ENCODE measurements at regions not wholly inside any gene's neighbourhood (a gene's known extent, or its start where the extent isn't known, plus 50 kb on each side); places are given as distances from the start of the nearest gene placed in this dataset.

- H3K4me3 Mint-ChIP-seq (ENCODE audit: unreplicated experiment): no peak overlapping the region
- no peaks in the 10 kb centered on the region for H3K36me3 Mint-ChIP-seq (ENCODE audit: unreplicated experiment)
- H3K27me3 Mint-ChIP-seq (ENCODE audit: unreplicated experiment): no peaks in the 10 kb centered on the region
- no peak for TF ChIP-seq CTCF (IDR thresholded peaks at IDR 0.05)
- no peak for DNase-seq (ENCODE audit: extremely low spot score, unreplicated experiment)
- no peak overlapping the region for H3K27ac Mint-ChIP-seq (ENCODE audit: unreplicated experiment)
- H3K4me1 Mint-ChIP-seq (ENCODE audit: unreplicated experiment): no peaks in the 10 kb centered on the region
- no peaks in the 10 kb centered on the region for H3K9me3 Mint-ChIP-seq (ENCODE audit: unreplicated experiment)
These were observed 105.5 kb upstream of the CPLX2 start for GRCh38 chr5:175765858-175766257.

GRCh38 chr5:175766963-175767362, 104.4 kb upstream of the CPLX2 start:
- Mint-ChIP-seq H3K27me3 (ENCODE audit: unreplicated experiment) (no peaks in the 10 kb centered on the region), H3K27ac (ENCODE audit: unreplicated experiment) (no peak overlapping the region), H3K4me3 (ENCODE audit: unreplicated experiment) (no peak overlapping the region), H3K4me1 (ENCODE audit: unreplicated experiment) (no peaks in the 10 kb centered on the region), H3K36me3 (ENCODE audit: unreplicated experiment) (no peaks in the 10 kb centered on the region), H3K9me3 (ENCODE audit: unreplicated experiment) (no peaks in the 10 kb centered on the region)
- no peak for TF ChIP-seq CTCF (IDR thresholded peaks at IDR 0.05)
- no peak for DNase-seq (ENCODE audit: extremely low spot score, unreplicated experiment)

GRCh38 chr5:175772747-175773533, 98.4 kb upstream of the CPLX2 start:
- no peaks in the 10 kb centered on the region for H3K4me1 Mint-ChIP-seq (ENCODE audit: unreplicated experiment)
- DNase-seq (ENCODE audit: extremely low spot score, unreplicated experiment): no peak
- TF ChIP-seq CTCF (IDR thresholded peaks at IDR 0.05): no peak
- no peaks in the 10 kb centered on the region for H3K36me3 Mint-ChIP-seq (ENCODE audit: unreplicated experiment)
- no peak overlapping the region for H3K4me3 Mint-ChIP-seq (ENCODE audit: unreplicated experiment)
- peaks cover 11% of the 10 kb centered on the region for H3K27me3 Mint-ChIP-seq (ENCODE audit: unreplicated experiment)
- no peaks in the 10 kb centered on the region for H3K9me3 Mint-ChIP-seq (ENCODE audit: unreplicated experiment)
- H3K27ac Mint-ChIP-seq (ENCODE audit: unreplicated experiment): no peak overlapping the region

GRCh38 chr5:175773534-175774070, 97.8 kb upstream of the CPLX2 start:
- Mint-ChIP-seq H3K27ac (ENCODE audit: unreplicated experiment) (no peak overlapping the region), H3K9me3 (ENCODE audit: unreplicated experiment) (no peaks in the 10 kb centered on the region), H3K4me3 (ENCODE audit: unreplicated experiment) (no peak overlapping the region), H3K4me1 (ENCODE audit: unreplicated experiment) (no peaks in the 10 kb centered on the region), H3K36me3 (ENCODE audit: unreplicated experiment) (no peaks in the 10 kb centered on the region), H3K27me3 (ENCODE audit: unreplicated experiment) (peaks cover 11% of the 10 kb centered on the region)
- DNase-seq (ENCODE audit: extremely low spot score, unreplicated experiment): no peak
- no peak for TF ChIP-seq CTCF (IDR thresholded peaks at IDR 0.05)

GRCh38 chr5:175775416-175775815, 96.0 kb upstream of the CPLX2 start:
- no peak for TF ChIP-seq CTCF (IDR thresholded peaks at IDR 0.05)
- no peak overlapping the region for H3K27ac Mint-ChIP-seq (ENCODE audit: unreplicated experiment)
- H3K9me3 Mint-ChIP-seq (ENCODE audit: unreplicated experiment): peaks cover 3% of the 10 kb centered on the region
- H3K36me3 Mint-ChIP-seq (ENCODE audit: unreplicated experiment): no peaks in the 10 kb centered on the region
- DNase-seq (ENCODE audit: extremely low spot score, unreplicated experiment): no peak
- H3K4me1 Mint-ChIP-seq (ENCODE audit: unreplicated experiment): no peaks in the 10 kb centered on the region
- no peak overlapping the region for H3K4me3 Mint-ChIP-seq (ENCODE audit: unreplicated experiment)
- H3K27me3 Mint-ChIP-seq (ENCODE audit: unreplicated experiment): peaks cover 11% of the 10 kb centered on the region
